Mesothelial cell of epicardium (in vitro differentiated cells): ENCODE measurements at regions not wholly inside any gene's neighbourhood (a gene's known extent, or its start where the extent isn't known, plus 50 kb on each side); places are given as distances from the start of the nearest gene placed in this dataset.

Experiments used
- DNase-seq, 2 experiments: peaks; one replicate each; pipeline ENCODE4 v3.0.0; 2021; ENCODE audit warnings: low spot score in 2 of 2; ENCODE audit not compliant: unreplicated experiment in 2 of 2
- H3K27ac Mint-ChIP-seq: 2 replicates; pipeline ENCODE4 v1.8.0; 2021; ENCODE audit warnings: mixed read lengths
- H3K27me3 Mint-ChIP-seq: 2 replicates; pipeline ENCODE4 v1.8.0; 2021; ENCODE audit warnings: low read depth, mixed read lengths
- H3K36me3 Mint-ChIP-seq: 2 replicates; pipeline ENCODE4 v1.8.0; 2021; ENCODE audit warnings: mixed read lengths
- H3K4me1 Mint-ChIP-seq: 2 replicates; pipeline ENCODE4 v1.8.0; 2021; ENCODE audit warnings: mixed read lengths
- H3K4me3 Mint-ChIP-seq: 2 replicates; pipeline ENCODE4 v1.8.0; 2021; ENCODE audit warnings: mild to moderate bottlenecking, moderate library complexity, mixed read lengths
- H3K9me3 Mint-ChIP-seq: 2 replicates; pipeline ENCODE4 v1.8.0; 2021; ENCODE audit warnings: mixed read lengths
- CTCF ChIP-seq: fragments of 200-600 bp; sonication (generic); IDR thresholded peaks from one replicate; pipeline ENCODE4 v1.5.0; 2021; ENCODE audit warnings: antibody characterized with exemption; ENCODE audit not compliant: unreplicated experiment

- Mint-ChIP-seq H3K27me3 (no peaks in the 10 kb centered on the region), H3K27ac (no peak overlapping the region), H3K36me3 (peaks cover 53% of the 10 kb centered on the region), H3K4me1 (no peaks in the 10 kb centered on the region), H3K9me3 (peaks cover 5% of the 10 kb centered on the region), H3K4me3 (no peak overlapping the region)
- TF ChIP-seq CTCF: no peak
- DNase-seq: no peak
Measured at GRCh38 chr1:232405781-232406180, 224.2 kb downstream of the SIPA1L2 start.

- Mint-ChIP-seq H3K4me3 (no peak overlapping the region), H3K27ac (no peak overlapping the region), H3K9me3 (peaks cover 5% of the 10 kb centered on the region), H3K27me3 (no peaks in the 10 kb centered on the region), H3K4me1 (no peaks in the 10 kb centered on the region), H3K36me3 (peaks cover 56% of the 10 kb centered on the region)
- DNase-seq: no peak
- no peak for TF ChIP-seq CTCF
Measured at GRCh38 chr1:232404981-232405731, 224.8 kb downstream of the SIPA1L2 start.

- no peak for TF ChIP-seq CTCF
- H3K36me3 Mint-ChIP-seq: peaks cover 52% of the 10 kb centered on the region
Measured at GRCh38 chr1:232404227-232404626, 225.7 kb downstream of the SIPA1L2 start.

GRCh38 chr1:232403017-232403714 is 226.8 kb downstream of the SIPA1L2 start:
- Mint-ChIP-seq H3K4me3 (no peak overlapping the region), H3K9me3 (no peaks in the 10 kb centered on the region), H3K27me3 (no peaks in the 10 kb centered on the region), H3K36me3 (peaks cover 59% of the 10 kb centered on the region), H3K27ac (no peak overlapping the region), H3K4me1 (no peaks in the 10 kb centered on the region)
- no peak for DNase-seq
- TF ChIP-seq CTCF: no peak

More at GRCh38 chr1:232404227-232404626, 225.7 kb downstream of the SIPA1L2 start:
- Mint-ChIP-seq H3K9me3 (peaks cover 2% of the 10 kb centered on the region), H3K4me1 (no peaks in the 10 kb centered on the region), H3K4me3 (no peak overlapping the region), H3K27me3 (no peaks in the 10 kb centered on the region), H3K27ac (no peak overlapping the region)
- DNase-seq: no peak

- Mint-ChIP-seq H3K27me3 (no peaks in the 10 kb centered on the region), H3K9me3 (no peaks in the 10 kb centered on the region), H3K4me3 (no peak overlapping the region), H3K27ac (no peak overlapping the region), H3K4me1 (peaks cover 4% of the 10 kb centered on the region), H3K36me3 (peaks cover 63% of the 10 kb centered on the region)
- no peak for DNase-seq
- TF ChIP-seq CTCF: no peak
Measured at GRCh38 chr1:232398823-232399222, 231.1 kb downstream of the SIPA1L2 start.
